ENCODE measurements at regions not wholly inside any gene's neighbourhood (a gene's known extent, or its start where the extent isn't known, plus 50 kb on each side); places are given as distances from the start of the nearest gene placed in this dataset.

- Histone ChIP-seq H3K9me3 (ENCODE audit: control insufficient read depth, insufficient read depth, low read length) (peaks cover 6% of the 10 kb centered on the region), H3K4me1 (ENCODE audit: control insufficient read depth, insufficient read depth, low read length) (no peaks in the 10 kb centered on the region), H3K4me3 (ENCODE audit: low read length) (no peak overlapping the region), H3K36me3 (ENCODE audit: control insufficient read depth, insufficient read depth, low read length) (no peaks in the 10 kb centered on the region), H3K27me3 (ENCODE audit: control insufficient read depth, insufficient read depth, low read length) (no peaks in the 10 kb centered on the region), H3K27ac (ENCODE audit: low read length) (no peak overlapping the region)
- H3K4me3 Mint-ChIP-seq: no peak overlapping the region
- no peak for TF ChIP-seq CTCF (IDR thresholded peaks at IDR 0.05)
- H3K27ac Mint-ChIP-seq: no peak overlapping the region
- H3K36me3 Mint-ChIP-seq: no peaks in the 10 kb centered on the region
- intact Hi-C loops (cut with micrococcal nuclease): no loop called here
- H3K27me3 Mint-ChIP-seq (ENCODE audit: low read depth in 2 of 2): no peaks in the 10 kb centered on the region
- WGBS (ENCODE audit: insufficient coverage): 97% methylated on average over 2 of the region's 2 CpGs
- no peak for DNase-seq
- peaks cover 12 to 27% of the 10 kb centered on the region in 2 donors for H3K9me3 Mint-ChIP-seq
- no peaks in the 10 kb centered on the region for H3K4me1 Mint-ChIP-seq
- ATAC-seq: no peak
Measured at GRCh38 chr7:68256295-68256694, 1259.7 kb downstream of the TYW1 start.

- ATAC-seq (no peak), DNase-seq (no peak)
- intact Hi-C loops (cut with micrococcal nuclease): no loop called here
- Histone ChIP-seq H3K27me3 (ENCODE audit: control insufficient read depth, insufficient read depth, low read length) (no peaks in the 10 kb centered on the region), H3K36me3 (ENCODE audit: control insufficient read depth, insufficient read depth, low read length) (no peaks in the 10 kb centered on the region), H3K9me3 (ENCODE audit: control insufficient read depth, insufficient read depth, low read length) (peaks cover 6% of the 10 kb centered on the region), H3K27ac (ENCODE audit: low read length) (no peak overlapping the region), H3K4me3 (ENCODE audit: low read length) (no peak overlapping the region), H3K4me1 (ENCODE audit: control insufficient read depth, insufficient read depth, low read length) (no peaks in the 10 kb centered on the region)
- no peaks in the 10 kb centered on the region for H3K27me3 Mint-ChIP-seq (ENCODE audit: low read depth in 2 of 2)
- H3K4me3 Mint-ChIP-seq: no peak overlapping the region
- TF ChIP-seq CTCF (IDR thresholded peaks at IDR 0.05): no peak
- no peaks in the 10 kb centered on the region for H3K36me3 Mint-ChIP-seq
- no peaks in the 10 kb centered on the region for H3K4me1 Mint-ChIP-seq
- 19% methylated on average over 5 of the region's 8 CpGs for WGBS (ENCODE audit: insufficient coverage)
- H3K27ac Mint-ChIP-seq: no peak overlapping the region
- H3K9me3 Mint-ChIP-seq: peaks cover 13 to 32% of the 10 kb centered on the region in 2 donors
Measured at GRCh38 chr7:68258609-68259008, 1262.0 kb downstream of the TYW1 start.

- H3K4me1 Mint-ChIP-seq: no peaks in the 10 kb centered on the region
- H3K27me3 Mint-ChIP-seq (ENCODE audit: low read depth in 2 of 2): no peaks in the 10 kb centered on the region
- no peak overlapping the region for H3K27ac Mint-ChIP-seq
- Histone ChIP-seq H3K4me1 (ENCODE audit: control insufficient read depth, insufficient read depth, low read length) (no peaks in the 10 kb centered on the region), H3K9me3 (ENCODE audit: control insufficient read depth, insufficient read depth, low read length) (peaks cover 19% of the 10 kb centered on the region), H3K36me3 (ENCODE audit: control insufficient read depth, insufficient read depth, low read length) (no peaks in the 10 kb centered on the region), H3K27ac (ENCODE audit: low read length) (no peak overlapping the region), H3K4me3 (ENCODE audit: low read length) (no peak overlapping the region), H3K27me3 (ENCODE audit: control insufficient read depth, insufficient read depth, low read length) (no peaks in the 10 kb centered on the region)
- no peak overlapping the region for H3K4me3 Mint-ChIP-seq
- no peak for DNase-seq
- H3K9me3 Mint-ChIP-seq: peaks cover 23 to 24% of the 10 kb centered on the region in 2 donors
- 58% methylated on average over 2 of the region's 3 CpGs for WGBS (ENCODE audit: insufficient coverage)
- H3K36me3 Mint-ChIP-seq: no peaks in the 10 kb centered on the region
- no peak for ATAC-seq
- TF ChIP-seq CTCF (IDR thresholded peaks at IDR 0.05): no peak
- intact Hi-C loops (cut with micrococcal nuclease): no loop called here
Measured at GRCh38 chr7:68265258-68265657, 1268.6 kb downstream of the TYW1 start.

- no peaks in the 10 kb centered on the region for H3K27me3 Mint-ChIP-seq (ENCODE audit: low read depth in 2 of 2)
- no peaks in the 10 kb centered on the region for H3K4me1 Mint-ChIP-seq
- no peak overlapping the region for H3K4me3 Mint-ChIP-seq
- ATAC-seq: no peak
- peaks cover 18 to 21% of the 10 kb centered on the region in 2 donors for H3K9me3 Mint-ChIP-seq
- intact Hi-C loops (cut with micrococcal nuclease): no loop called here
- no peak for DNase-seq
- H3K27ac ChIP-seq (ENCODE audit: low read length): no peak overlapping the region
- H3K4me3 ChIP-seq (ENCODE audit: low read length): no peak overlapping the region
- H3K36me3 ChIP-seq (ENCODE audit: control insufficient read depth, insufficient read depth, low read length): no peaks in the 10 kb centered on the region
- no peak for TF ChIP-seq CTCF (IDR thresholded peaks at IDR 0.05)
- H3K27ac Mint-ChIP-seq: no peak overlapping the region
- no peaks in the 10 kb centered on the region for H3K36me3 Mint-ChIP-seq
- H3K4me1 ChIP-seq (ENCODE audit: control insufficient read depth, insufficient read depth, low read length): no peaks in the 10 kb centered on the region
- 95% methylated on average over 8 of the region's 9 CpGs for WGBS (ENCODE audit: insufficient coverage)
- no peaks in the 10 kb centered on the region for H3K27me3 ChIP-seq (ENCODE audit: control insufficient read depth, insufficient read depth, low read length)
- H3K9me3 ChIP-seq (ENCODE audit: control insufficient read depth, insufficient read depth, low read length): peaks cover 16% of the 10 kb centered on the region
Measured at GRCh38 chr7:68266004-68266579, 1269.5 kb downstream of the TYW1 start.

Data from natural killer cell (primary cell).